WERI-Rb-1 (cell line): ENCODE measurements at regions not wholly inside any gene's neighbourhood (a gene's known extent, or its start where the extent isn't known, plus 50 kb on each side); places are given as distances from the start of the nearest gene placed in this dataset.

Source experiments
- DNase-seq: peaks from one replicate; pipeline ENCODE4 v3.0.0-alpha.2; 2020
- H3K27ac ChIP-seq: fragments of 250-450 bp; sonication (Bioruptor Pico); 2 replicates; pipeline ENCODE4 v1.5.1; 2020; ENCODE audit warnings: mild to moderate bottlenecking, moderate library complexity
- H3K27me3 ChIP-seq: fragments of 250-450 bp; sonication (Bioruptor Pico); 2 replicates; pipeline ENCODE4 v1.5.1; 2021; ENCODE audit warnings: mild to moderate bottlenecking, low read depth, moderate library complexity; ENCODE audit not compliant: insufficient read depth, severe bottlenecking
- H3K36me3 ChIP-seq: fragments of 250-450 bp; sonication (Bioruptor Pico); 2 replicates; pipeline ENCODE4 v1.5.1; 2020; ENCODE audit warnings: mild to moderate bottlenecking, moderate library complexity
- H3K4me3 ChIP-seq: 2 replicates; pipeline ENCODE4 v1.5.1; 2011; ENCODE audit warnings: low read depth, mild to moderate bottlenecking, control low read depth, low read length
- H3K9me3 ChIP-seq: fragments of 250-450 bp; sonication (Bioruptor Pico); 2 replicates; pipeline ENCODE4 v1.5.1; 2021; ENCODE audit warnings: mild to moderate bottlenecking, moderate library complexity; ENCODE audit not compliant: severe bottlenecking
- TF ChIP-seq, protein P1 (sequence below): IDR thresholded peaks from 2 replicates; pipeline ENCODE4 v1.5.1; 2011; ENCODE audit warnings: low read depth, mild to moderate bottlenecking, control low read depth, inconsistent platforms, low read length

DNA sequence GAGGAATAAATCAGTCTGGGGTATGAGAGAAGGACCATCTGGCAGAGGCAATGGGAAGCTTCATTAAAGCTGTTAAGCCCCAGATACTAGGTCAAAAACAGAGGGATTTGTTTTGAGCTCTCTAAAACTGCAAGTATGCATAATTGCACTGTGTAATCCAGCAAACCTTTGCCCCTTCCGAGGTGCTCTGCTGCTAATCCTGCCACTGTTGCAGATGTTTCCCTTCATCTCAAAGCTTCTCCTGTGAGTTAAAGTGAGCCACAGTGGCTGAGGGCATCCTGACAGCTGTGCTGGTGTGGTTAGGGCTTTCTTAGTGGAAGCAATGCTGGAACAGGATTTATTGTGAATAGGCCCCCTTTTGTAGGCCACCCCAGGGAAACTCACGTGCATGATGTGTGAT, 160.3 kb upstream of the TRPC7 start:
- peak; percentile 71 for DNase-seq

DNA sequence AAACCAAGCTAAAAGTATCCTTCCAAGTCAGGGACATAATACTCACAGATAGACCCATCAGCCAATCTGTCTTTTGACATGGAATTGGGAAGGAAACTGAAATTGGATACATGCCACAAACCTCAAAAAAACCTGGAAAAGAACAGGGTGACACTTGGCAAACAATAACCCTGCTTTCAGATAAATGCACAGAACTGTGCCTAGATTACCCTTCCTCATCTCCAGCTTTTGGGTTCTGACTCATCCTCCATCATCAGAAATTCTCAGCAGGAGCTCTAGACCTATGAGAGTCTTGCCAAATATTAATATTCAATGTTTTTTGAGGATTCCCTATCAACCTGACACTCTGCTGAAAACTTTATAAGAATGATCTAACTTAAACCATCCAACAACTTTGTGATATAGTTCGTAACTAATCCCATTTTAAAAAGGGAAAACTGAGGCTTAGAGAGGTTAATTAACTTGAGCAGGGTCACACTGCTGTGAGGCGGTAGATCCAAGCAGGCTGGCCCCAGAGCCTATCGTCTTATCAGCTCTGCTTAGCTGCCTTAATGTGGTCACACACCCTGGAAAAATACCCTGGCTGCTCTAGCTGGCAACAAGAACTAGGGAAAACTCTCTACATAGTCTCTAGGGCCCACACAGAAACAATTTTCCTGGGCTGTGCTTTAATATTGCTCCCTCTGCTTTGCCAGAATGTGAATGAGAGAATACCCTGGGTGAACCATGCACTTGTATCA, 157.0 kb upstream of the TRPC7 start:
- TF ChIP-seq, protein P1, sequence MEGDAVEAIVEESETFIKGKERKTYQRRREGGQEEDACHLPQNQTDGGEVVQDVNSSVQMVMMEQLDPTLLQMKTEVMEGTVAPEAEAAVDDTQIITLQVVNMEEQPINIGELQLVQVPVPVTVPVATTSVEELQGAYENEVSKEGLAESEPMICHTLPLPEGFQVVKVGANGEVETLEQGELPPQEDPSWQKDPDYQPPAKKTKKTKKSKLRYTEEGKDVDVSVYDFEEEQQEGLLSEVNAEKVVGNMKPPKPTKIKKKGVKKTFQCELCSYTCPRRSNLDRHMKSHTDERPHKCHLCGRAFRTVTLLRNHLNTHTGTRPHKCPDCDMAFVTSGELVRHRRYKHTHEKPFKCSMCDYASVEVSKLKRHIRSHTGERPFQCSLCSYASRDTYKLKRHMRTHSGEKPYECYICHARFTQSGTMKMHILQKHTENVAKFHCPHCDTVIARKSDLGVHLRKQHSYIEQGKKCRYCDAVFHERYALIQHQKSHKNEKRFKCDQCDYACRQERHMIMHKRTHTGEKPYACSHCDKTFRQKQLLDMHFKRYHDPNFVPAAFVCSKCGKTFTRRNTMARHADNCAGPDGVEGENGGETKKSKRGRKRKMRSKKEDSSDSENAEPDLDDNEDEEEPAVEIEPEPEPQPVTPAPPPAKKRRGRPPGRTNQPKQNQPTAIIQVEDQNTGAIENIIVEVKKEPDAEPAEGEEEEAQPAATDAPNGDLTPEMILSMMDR = no peak
- H3K4me3 ChIP-seq = no peak overlapping the region
- no peak overlapping the region for H3K27ac ChIP-seq
- no peaks in the 10 kb centered on the region for H3K36me3 ChIP-seq
- peak; percentile 35 for DNase-seq
- no peaks in the 10 kb centered on the region for H3K27me3 ChIP-seq
- H3K9me3 ChIP-seq = no peaks in the 10 kb centered on the region

More for the DNA sequence above, 160.3 kb upstream of the TRPC7 start:
- Histone ChIP-seq H3K27me3 (no peaks in the 10 kb centered on the region), H3K36me3 (no peaks in the 10 kb centered on the region), H3K27ac (no peak overlapping the region), H3K4me3 (no peak overlapping the region), H3K9me3 (no peaks in the 10 kb centered on the region)
- TF ChIP-seq, protein P1 = no peak

DNA sequence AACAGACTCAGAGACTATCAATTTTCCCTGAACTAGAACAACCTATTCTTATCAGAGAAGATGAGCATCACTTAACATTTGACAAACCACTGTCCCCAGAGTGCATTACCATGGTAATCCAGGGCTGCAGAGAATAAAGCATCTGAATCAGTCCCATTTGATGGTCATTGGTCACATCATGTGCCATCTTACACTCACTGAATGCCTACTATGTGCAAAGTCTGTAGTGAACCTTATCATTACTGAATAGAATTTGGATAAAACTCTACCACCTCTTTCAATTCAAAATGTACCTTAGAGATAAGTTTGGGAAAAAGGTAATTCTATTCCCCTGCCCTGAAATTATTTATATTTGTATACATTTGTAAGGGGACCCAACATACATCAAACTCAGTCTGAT, 156.4 kb upstream of the TRPC7 start:
- Histone ChIP-seq H3K27me3 (no peaks in the 10 kb centered on the region), H3K27ac (no peak overlapping the region), H3K9me3 (no peaks in the 10 kb centered on the region), H3K36me3 (no peaks in the 10 kb centered on the region), H3K4me3 (no peak overlapping the region)
- no peak for DNase-seq
- TF ChIP-seq, protein P1 = no peak

DNA sequence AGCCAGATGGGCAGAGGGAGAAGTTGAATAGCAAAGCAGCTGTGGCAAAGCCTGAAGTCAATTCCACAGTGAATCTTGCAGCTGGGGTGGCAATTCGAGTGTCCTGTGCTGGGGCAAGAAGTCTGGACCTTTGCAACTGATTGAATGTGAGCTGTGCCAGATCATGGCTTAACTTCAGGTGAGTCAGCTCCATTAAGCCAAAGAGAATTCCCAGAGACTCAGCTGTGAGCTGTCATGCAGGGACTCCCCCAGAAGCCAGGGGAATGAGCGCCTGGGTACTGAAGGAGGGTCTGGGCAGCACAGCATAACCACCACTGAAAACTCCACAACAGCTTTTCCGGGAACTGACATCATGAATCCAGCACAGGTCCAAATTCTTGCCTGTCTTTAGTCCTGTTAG, 153.5 kb upstream of the TRPC7 start:
- no peak overlapping the region for H3K27ac ChIP-seq
- no peaks in the 10 kb centered on the region for H3K36me3 ChIP-seq
- no peak overlapping the region for H3K4me3 ChIP-seq
- H3K27me3 ChIP-seq = no peaks in the 10 kb centered on the region
- DNase-seq = peak; percentile 16
- no peaks in the 10 kb centered on the region for H3K9me3 ChIP-seq
- TF ChIP-seq, protein P1 = no peak

DNA sequence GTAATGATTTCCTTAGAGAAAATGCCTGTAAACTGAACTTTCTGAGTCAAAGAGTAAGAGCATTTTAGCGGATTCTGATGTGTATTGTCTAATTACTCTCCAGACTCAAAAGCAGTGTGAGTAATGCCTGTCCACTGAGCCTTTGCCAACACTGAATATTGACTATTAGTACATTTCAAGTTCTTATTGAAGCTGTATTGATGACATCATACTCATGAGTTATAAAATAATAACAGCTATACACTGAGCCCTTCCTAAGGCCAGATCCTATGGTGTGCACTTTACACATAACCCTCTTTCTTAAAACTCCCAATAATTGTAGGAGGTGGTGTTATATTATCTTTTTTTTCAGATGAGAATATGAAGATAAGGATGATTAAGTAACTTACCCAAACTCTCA, 152.8 kb upstream of the TRPC7 start:
- no peaks in the 10 kb centered on the region for H3K9me3 ChIP-seq
- H3K4me3 ChIP-seq = no peak overlapping the region
- TF ChIP-seq, protein P1 = no peak
- H3K27ac ChIP-seq = no peak overlapping the region
- H3K27me3 ChIP-seq = no peaks in the 10 kb centered on the region
- DNase-seq = no peak
- no peaks in the 10 kb centered on the region for H3K36me3 ChIP-seq

DNA sequence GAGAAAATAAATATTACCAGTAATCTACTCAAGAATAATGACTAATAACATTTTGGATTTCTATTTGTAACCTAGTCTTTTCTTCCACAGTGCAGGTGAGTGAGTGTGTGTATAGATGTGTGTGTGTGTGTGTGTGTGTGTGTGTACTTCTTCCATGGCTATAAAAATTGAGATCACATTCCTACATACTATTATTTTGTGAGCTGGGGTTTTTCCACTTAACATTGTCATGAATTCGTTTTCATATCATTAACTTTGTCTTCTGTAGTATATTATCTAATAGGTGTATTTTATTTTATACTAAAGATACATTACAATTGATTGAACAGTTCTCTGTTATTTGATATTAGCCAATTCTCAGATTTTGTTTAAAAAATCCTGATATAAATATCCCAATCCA, 152.4 kb upstream of the TRPC7 start:
- DNase-seq = no peak
- TF ChIP-seq, protein P1 = no peak
- no peak overlapping the region for H3K27ac ChIP-seq

More for the DNA sequence above, 152.4 kb upstream of the TRPC7 start:
- Histone ChIP-seq H3K36me3 (no peaks in the 10 kb centered on the region), H3K9me3 (no peaks in the 10 kb centered on the region), H3K27me3 (no peaks in the 10 kb centered on the region), H3K4me3 (no peak overlapping the region)
